ENCODE measurements at regions not wholly inside any gene's neighbourhood (a gene's known extent, or its start where the extent isn't known, plus 50 kb on each side); places are given as distances from the start of the nearest gene placed in this dataset.

GRCh38 chr4:81946996-81947395, 426.8 kb downstream of the HNRNPD start:
- DNase-seq (ENCODE audit: low read depth): no peak

GRCh38 chr4:81930506-81931238, 443.1 kb downstream of the HNRNPD start:
- no peak for DNase-seq (ENCODE audit: low read depth)

GRCh38 chr4:81923140-81923539, 450.7 kb downstream of the HNRNPD start:
- DNase-seq (ENCODE audit: low read depth): no peak

- no peak for DNase-seq (ENCODE audit: low read depth)
Measured at GRCh38 chr4:81922313-81922712, 450.6 kb upstream of the RASGEF1B start.

- DNase-seq (ENCODE audit: low read depth): no peak
Measured at GRCh38 chr4:81921751-81922159, 450.0 kb upstream of the RASGEF1B start.

GRCh38 chr4:81919810-81920209, 448.1 kb upstream of the RASGEF1B start:
- no peak for DNase-seq (ENCODE audit: low read depth)

- DNase-seq (ENCODE audit: low read depth): no peak
Measured at GRCh38 chr4:81919223-81919622, 447.5 kb upstream of the RASGEF1B start.

GRCh38 chr4:81915430-81915829, 443.7 kb upstream of the RASGEF1B start:
- DNase-seq (ENCODE audit: low read depth): no peak

GRCh38 chr4:81914623-81915022, 442.9 kb upstream of the RASGEF1B start:
- DNase-seq (ENCODE audit: low read depth): no peak

- no peak for DNase-seq (ENCODE audit: low read depth)
Measured at GRCh38 chr4:81913427-81913879, 441.7 kb upstream of the RASGEF1B start.

- no peak for DNase-seq (ENCODE audit: low read depth)
Measured at GRCh38 chr4:81912376-81913030, 440.8 kb upstream of the RASGEF1B start.

- DNase-seq (ENCODE audit: low read depth): no peak
Measured at GRCh38 chr4:81906905-81907304, 435.2 kb upstream of the RASGEF1B start.

- no peak for DNase-seq (ENCODE audit: low read depth)
Measured at GRCh38 chr4:81905971-81906370, 434.3 kb upstream of the RASGEF1B start.

GRCh38 chr4:81904121-81904520, 432.4 kb upstream of the RASGEF1B start:
- DNase-seq (ENCODE audit: low read depth): no peak

- DNase-seq (ENCODE audit: low read depth): no peak
Measured at GRCh38 chr4:81903212-81903611, 431.5 kb upstream of the RASGEF1B start.

GRCh38 chr4:81898862-81899504, 427.3 kb upstream of the RASGEF1B start:
- no peak for DNase-seq (ENCODE audit: low read depth)

- DNase-seq (ENCODE audit: low read depth): no peak
Measured at GRCh38 chr4:81896936-81897335, 425.2 kb upstream of the RASGEF1B start.

- DNase-seq (ENCODE audit: low read depth): no peak
Measured at GRCh38 chr4:81891005-81891996, 419.6 kb upstream of the RASGEF1B start.

GRCh38 chr4:81884986-81885385, 413.3 kb upstream of the RASGEF1B start:
- no peak for DNase-seq (ENCODE audit: low read depth)

GRCh38 chr4:81883530-81884450, 412.1 kb upstream of the RASGEF1B start:
- no peak for DNase-seq (ENCODE audit: low read depth)

GRCh38 chr4:81883004-81883403, 411.3 kb upstream of the RASGEF1B start:
- no peak for DNase-seq (ENCODE audit: low read depth)
